GM04504 (cell line): ENCODE measurements at regions not wholly inside any gene's neighbourhood (a gene's known extent, or its start where the extent isn't known, plus 50 kb on each side); places are given as distances from the start of the nearest gene placed in this dataset.
"Not testable (repeated sequence)": the region's sequence is repeated elsewhere in the genome, so short reads cannot be mapped to it uniquely, and the experiment has no call there.

Experiments used
- DNase-seq: peaks from one replicate; pipeline ENCODE4 v3.0.0-alpha.2; 2012; ENCODE audit warnings: low read depth

DNA sequence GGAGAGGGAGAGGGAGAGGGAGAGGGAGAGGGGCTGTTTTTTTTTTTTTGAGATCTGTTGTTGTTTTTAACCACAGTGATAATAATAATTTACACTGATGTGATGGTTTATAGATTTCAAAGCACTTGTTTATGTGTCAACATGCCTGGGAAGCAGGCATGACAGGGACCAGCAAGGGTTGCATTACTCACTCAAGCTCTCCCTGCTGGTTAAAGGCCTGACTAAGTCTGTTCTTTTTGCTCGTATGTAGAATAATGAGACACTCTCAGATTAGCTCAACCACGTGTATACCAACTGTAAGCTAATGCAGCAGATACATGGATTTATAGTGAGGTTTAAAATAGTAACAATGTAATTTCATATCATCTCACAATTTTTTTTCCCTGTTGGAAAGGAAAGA lies 134.6 kb upstream of the BOD1L1 start:
- DNase-seq = no peak

DNA sequence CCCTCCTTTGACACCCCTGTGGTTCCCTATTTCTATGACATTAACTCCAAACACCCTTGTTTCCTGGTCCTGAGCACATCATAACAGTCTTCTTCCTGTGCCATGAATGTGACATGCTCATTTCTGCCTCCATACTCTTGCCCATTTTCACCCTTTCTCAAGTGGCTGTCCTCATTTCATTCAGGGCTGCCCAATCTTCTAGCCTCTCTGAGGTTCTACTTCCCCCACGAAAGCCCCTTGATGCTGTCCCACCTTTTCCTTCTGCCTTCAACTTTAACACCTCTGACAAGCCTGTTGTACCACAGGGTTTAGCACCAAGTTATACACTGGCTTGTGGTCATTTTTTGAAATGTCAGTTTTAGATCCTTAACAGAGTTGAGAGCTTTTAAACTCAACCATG lies 136.2 kb upstream of the BOD1L1 start:
- no peak for DNase-seq

DNA sequence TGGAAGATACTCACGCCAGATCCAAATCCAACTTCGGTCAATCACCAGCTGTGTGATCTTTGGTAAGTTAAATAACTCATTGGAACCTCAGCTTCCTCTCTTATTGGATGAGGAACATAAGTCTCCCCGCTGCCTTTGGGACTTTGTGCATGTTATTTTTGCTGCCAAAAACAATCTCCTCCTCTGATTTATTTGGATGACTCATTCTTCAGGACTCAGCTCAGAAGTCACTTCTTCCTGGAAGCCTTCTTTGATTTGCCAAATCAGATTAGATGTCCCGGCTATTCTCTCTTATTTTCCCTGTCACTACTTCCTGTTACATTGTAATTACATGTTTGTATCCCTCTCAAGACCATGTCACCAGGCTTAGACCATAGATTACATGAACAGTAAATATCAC lies 138.0 kb upstream of the BOD1L1 start:
- no peak for DNase-seq

DNA sequence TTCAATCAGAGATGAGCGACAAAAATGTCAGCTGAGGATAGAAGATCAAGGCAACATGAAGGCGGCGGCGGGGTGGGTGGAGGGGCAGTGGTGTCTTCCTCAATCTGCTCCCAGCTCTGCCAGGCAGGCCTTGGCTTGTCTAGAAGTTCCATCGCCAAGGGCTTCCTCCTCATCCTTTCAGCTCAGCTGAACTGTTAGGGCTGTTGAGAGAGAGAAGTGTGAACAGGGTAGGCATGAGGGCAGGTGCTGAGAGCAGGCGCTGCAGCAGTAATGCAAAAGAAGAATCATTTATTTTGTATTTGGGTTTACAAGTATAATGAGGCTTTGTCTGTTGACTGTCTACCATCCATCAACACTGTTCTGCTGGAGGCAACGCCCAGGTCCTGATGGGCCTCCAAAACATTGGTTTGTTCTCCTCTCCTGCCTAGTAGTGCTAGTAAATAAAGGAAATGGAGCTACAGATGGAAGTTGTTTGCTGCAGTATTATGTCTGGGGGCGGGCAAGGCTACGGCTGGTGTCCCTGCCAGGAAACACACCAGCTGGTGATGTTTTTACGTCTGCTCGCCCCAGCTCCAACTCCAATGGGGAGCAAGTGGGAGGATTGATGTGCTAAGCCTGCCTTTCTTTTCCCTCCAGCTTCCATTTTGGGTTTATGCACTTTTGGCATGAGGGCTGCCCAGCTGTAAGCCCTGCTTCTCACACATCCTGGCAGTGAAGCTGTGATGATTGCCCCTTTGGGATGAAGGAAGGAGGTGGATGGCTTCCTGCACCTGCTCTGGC lies 139.4 kb upstream of the BOD1L1 start:
- no peak for DNase-seq

DNA sequence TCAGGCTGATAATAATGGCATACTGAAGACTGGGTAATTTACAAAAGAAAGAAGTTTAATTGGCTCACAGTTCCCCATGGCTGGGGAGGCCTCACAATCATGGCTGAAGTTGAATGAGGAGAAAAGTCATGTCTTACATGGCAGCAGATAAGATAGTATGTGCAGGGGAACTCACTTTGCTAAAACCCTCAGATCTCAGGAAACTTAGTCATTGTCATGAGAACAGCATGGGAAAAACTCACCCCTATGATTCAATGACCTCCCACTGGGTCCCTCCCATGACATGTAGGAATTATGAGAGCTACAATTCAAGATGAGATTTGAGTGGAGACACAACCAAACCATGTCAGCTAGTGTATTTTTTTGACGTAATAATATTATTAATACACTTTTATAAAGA lies 149.8 kb upstream of the BOD1L1 start:
- DNase-seq = no peak

DNA sequence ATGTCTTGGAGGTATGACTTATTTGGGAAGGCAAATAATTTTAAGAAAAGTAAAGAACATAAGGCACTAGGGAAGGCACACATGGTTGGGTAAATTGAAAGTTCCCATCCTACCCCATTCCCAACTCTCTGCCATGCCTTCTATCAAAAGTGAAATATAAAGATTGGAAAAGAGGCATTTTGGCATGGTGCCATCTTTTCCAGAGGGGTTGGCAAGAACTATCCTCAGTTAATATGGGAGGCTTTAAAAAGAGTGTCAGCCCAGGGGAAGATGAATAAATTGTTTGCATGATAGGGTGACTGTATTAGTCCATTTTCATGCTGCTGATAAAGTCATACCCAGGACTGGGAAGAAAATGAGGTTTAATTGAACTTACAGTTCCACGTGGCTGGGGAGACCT lies 150.8 kb upstream of the BOD1L1 start:
- DNase-seq = no peak

DNA sequence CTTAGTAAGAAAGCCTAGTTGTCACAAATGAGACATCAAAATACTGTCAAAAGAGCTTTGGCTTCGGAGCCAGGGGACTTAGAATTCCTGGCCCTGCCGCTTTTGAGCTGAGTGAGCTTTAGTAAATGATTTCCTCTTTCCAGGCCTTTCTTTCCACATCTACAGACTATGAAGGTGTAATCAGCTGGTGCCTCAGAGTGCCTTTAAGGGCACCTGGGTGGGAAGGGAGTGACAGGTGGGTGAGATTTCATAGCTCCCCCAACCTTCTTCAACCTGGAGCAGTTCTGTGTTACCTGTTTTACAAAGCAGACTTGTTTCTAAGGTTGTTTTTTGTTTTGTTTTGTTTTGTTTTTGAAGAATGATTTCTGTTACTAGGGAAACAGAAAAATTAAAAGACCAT lies 154.7 kb upstream of the BOD1L1 start:
- DNase-seq = no peak

DNA sequence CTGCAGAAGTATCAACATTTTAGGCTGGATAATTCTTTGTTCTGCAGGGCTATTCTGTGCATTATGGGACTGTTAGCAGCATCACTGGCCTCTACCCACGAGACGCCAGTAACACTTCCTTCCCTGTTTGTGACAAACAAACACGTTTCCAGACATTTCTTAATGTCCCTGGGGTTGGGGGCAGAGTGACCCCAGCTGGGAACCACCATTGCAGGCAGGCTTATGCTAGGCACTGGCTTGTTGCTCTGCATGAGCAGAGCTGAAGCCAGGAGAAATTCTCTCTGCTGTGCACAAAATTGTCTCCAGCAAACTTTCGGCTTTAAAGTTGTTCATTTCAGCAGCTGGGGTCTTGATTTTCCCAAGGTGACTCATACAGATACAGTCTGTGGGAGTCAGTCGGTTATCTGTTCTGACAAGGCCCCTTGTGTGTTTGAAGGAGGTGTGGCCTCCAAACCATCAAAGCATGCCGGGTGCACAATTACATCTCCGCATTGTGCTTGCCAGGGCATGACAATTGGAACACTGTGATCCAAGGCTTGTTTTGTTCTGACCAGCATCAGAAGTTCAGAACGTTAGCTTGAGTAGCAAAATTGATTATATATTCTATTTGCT lies 156.4 kb upstream of the BOD1L1 start:
- no peak for DNase-seq

DNA sequence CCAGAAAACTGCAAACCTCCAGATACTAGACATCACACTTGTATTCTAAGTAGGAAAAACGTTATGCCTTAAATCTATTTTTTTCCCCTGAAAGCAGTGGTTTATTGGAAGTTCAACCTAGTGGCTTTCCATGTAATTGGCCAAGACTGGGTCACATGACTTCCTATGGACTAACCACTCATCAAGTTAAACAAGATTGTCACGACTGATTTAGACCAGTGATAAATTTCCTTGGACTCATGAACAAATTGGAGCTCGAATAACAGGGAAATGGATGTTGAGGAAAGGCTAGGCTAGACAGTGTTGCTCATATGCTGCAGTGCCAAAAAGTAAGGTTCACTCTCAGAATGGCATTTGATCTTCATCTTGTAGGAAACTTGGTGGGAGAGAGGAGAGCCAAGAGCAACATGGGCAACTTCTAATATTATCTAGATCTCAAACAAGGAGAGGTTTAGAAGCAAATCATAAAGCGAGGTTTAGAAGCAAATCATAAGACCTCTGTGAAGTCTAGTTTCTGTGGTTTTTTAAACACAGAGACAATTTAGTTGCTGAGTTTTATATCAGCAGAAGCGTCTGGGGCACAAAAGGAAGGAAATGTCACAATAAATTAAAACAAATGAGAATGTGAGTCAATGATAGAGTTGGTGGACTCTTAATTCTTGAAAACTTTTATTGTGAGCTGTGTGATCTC lies 165.6 kb upstream of the BOD1L1 start:
- no peak for DNase-seq

DNA sequence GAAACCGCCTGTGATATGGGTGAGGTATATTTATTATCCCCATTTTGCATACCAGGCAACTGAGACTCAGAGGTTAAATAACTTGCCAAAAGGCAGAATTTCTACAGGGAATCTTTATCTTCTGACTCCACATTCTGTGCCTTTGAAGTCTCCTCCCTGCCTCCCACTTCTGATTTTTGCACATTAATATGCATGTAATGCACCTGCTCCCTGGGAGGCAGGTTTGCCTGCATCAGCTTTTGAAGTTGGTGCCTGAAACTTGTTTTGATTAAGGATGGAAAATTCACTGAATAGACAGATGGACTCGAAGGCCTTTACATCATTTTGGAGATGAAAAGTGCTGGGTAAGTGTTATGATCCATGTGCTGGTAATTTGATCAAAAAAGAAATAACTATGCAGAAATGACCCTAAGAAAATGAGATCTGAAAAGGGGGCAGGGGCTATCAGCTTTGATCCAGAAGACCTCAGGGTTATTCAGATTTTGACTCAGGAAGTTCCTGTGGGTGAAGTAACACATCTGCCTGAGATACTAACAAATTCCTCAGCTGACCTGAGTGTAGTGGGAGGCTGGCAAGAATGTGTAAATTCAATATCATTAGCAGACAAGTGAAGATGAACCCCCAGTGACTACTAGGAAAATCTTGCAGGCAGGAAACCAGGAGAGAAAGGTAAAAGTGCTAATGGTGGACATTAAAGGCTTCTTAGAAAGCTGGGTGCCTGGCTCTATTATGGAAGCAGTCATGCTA lies 167.5 kb upstream of the BOD1L1 start:
- DNase-seq = no peak

DNA sequence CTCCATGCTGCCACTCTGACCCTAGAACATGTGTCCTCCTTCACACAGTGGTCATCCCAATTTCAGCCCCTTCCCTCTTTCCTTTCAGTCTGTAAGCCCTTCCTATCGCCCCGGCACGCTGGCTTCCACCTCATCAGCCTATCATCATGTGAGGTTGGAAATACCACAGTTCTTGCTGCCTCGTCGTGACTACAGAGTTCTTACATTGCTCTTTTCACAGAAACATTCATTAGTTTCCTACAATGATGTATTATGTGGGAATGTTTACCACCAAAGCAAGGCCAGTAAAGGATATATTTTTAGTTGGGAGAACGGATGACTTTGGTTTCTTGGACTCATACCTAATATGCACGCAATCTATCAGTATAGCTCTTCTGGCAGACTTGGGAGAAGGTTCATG lies 169.5 kb upstream of the BOD1L1 start:
- DNase-seq = no peak

DNA sequence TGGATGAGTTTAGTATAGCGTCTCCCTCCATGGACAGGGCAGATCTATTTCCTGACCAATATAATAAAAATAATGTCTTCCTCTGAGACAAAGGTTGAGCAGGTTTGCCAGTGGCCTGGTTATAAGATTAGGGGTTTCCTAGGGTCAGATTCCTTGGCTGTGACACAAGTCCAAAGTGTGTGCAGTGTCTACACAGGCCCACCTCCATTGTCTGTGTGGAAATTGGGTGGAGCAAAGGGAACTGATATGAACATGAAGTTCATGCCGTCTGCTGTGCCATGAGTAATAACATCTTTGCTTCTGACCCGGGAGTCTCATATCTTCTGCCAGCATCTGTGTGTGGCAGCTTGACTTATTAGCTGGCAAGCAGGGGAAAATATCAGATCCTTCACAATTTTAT lies 187.7 kb upstream of the BOD1L1 start:
- DNase-seq = no peak

DNA sequence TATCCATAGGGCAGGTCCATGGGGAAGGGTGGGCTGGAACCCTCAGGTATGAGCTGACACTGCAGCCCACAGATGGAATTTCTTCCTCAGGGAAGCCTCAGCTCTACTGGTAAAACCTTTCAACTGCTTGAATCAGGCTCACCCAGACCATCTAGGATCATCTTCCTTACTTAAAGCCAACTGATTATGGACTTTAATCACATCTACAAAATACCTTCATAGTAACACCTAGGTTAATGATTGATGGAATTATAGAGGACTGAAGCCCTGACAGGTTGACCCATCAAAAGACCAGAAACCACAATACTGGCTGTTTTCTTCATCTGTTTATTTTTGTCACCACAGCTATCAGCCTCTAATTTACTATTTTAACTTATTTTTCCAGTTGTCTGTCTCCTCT lies 188.9 kb upstream of the BOD1L1 start:
- no peak for DNase-seq

DNA sequence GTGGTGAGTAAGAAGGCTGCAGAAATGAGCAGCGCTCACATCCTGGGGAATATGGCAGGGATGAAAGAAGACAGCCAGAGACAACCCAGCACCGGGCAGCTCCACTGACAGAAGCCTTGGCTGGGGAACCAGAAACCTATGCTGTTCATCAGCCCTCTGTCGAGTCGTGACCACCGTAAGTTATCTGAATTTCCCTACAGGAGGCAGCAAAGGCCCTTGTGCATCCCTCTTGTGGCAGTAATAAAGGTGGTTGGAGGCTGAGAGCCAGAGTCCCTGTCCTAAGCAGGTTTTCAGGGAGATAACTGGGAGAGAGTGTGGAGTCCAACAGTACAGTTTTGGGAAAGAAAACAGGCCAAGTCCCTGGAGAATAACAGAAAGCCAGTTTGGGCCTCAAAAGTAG lies 194.0 kb upstream of the BOD1L1 start:
- DNase-seq = no peak

DNA sequence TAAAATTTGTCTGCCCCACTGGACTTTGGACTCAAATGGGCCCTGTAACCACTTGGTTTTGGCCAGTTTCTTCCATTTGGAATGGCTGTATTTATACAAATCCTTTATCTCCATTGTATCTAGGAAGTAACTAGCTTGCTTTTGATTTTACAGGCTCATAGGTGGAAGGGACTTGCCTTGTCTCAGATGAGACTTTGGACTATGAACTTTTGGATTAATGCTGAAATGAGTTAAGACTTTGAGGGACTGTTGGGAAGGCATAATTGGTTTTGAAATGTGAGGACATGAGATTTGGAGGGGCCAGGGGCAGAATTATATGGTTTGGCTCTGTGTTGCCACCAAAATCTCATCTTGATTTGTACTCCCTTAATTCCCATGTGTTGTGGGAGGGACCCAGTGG lies 198.3 kb upstream of the BOD1L1 start:
- DNase-seq = not testable (repeated sequence)

DNA sequence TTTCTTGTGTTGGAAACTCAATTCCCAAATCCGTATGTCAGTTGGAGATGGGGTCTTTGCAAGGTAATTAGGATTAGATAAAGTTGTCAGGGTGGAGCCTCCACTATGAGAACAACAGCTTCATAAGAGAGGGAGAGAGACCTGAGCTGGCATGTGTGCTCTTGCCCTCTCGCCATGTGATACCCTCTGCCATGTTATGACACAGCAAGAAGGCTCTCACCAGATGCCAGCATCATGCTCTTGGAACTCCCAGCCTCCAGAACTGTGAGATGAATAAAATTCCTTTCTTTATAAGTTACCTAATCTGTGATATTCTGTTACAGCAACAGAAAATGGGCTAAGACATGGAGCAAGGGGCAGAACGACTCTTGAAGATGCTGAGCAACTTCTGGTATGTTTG lies 201.9 kb upstream of the BOD1L1 start:
- DNase-seq = no peak

DNA sequence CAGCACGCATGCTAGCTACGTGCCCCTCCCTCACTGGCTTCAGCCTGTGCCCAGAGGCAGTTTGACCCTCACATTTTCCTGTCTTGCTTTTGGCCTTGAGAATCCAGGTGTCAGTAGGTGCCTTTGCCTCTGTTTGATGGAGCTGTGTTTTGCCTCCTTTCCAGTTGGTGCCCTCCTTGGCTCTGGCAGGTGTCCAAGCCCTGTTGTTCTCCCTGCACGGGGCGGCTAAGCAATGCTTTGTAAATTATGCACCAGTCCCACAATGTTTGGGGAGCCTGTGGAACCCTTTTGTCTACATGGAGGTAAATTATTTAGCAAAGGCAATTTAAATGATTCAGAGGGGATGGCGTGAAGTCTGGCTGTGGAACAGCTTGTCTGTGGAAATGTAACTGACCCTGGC lies 202.9 kb upstream of the BOD1L1 start:
- no peak for DNase-seq

DNA sequence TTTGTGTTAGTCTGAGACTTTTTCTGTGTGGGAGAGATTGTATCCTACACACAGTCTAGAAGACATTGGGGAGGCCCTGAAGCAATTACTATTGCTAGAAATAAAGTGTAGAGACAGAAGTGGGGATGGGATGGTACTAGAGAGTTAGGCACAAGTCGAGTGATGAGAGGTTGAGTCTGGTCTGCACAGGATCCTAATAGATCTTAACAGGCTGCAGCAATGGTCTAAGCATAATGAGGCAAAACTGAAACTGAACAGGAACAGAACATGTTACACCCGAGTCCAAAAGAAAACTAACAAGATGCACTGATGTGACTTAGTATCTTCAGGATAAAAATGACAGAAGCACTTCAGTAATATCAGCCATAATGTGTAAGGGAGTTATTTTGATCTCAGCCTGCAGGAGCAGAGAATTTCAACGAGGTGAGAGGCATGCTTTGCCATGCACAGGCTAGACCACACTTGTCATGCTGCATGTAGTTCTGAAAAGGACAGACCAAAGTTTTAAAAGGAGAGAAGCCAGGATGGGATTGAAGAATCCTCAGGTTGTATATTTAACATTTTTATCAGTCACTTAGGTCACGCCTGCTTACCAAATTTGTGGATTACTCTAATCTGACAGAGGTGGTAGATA lies 205.8 kb upstream of the BOD1L1 start:
- DNase-seq = no peak

DNA sequence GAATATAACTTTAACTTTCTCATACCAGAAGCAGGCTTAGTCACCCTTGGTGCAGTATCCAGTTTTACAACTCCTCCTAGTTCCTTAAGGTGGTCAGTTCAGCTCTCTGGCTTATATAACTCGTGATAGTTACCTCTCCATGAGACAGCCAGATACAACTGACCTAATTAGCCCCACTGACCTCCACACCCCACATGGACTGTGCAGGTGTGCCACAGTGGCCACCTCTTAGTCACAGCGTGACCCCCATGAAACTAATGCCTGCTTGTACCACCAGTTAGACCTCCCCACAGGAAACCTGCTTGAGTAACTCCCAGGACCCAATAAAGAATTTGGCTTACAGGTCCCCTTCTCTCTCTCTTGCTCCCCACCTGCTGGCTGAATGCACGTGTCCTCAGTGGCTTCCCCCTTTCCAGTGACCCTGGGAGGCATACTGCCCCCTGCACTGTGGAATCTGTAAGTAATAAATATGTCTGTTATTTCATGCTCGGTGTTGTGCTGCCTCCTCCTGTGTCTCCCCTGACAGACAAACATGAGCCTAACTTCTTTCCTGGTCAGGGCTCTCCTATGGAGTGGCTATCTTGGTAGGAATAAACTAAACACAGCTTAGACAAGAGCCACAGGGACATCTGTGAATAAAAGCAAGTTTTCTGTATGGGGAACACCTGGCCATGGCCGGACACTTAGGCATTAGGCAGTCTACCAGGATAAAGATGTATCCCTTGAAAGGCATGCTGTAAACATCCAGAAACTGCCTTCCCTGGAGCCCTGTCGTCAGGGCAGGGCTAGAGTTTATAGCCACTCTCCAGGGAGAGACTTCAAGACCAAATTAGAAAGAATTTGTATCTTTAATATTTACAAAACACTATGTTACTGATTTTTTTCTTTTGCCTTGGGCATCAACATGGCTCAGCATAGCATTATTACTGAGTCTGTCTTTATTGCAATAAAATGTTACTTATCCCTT lies 209.7 kb upstream of the BOD1L1 start:
- DNase-seq = no peak

DNA sequence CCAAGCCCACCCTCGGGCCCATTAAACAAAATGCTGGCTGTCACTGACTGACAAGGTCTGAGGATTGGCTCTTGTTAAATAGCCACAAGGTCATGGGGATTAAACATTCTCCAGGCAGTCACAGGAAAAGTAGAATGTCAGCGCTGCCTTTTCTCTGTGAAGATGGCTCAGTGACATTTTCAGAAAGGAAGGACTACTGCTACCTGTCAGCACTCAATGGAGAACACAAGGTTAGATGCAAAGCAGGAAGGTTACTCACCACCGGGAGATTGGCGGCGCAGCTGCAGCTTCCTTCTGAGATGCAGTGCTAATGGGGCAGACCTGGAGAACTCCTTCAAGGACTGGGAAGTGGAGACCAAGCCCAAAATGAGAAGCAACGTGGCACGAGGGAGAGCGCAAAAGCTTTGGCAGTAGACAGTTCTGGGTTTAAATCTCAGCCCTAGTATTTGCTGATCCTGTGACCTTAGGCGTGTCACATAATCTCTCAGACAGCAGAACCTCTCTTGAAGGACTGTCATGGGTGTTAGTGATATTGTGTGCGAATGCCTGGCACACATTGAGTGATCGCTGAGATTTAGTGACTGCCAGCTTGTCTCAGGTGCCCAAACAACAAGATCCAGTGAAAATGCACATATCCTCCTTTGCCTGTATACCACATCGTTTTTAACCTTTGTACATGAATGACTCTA lies 213.1 kb upstream of the BOD1L1 start:
- no peak for DNase-seq

DNA sequence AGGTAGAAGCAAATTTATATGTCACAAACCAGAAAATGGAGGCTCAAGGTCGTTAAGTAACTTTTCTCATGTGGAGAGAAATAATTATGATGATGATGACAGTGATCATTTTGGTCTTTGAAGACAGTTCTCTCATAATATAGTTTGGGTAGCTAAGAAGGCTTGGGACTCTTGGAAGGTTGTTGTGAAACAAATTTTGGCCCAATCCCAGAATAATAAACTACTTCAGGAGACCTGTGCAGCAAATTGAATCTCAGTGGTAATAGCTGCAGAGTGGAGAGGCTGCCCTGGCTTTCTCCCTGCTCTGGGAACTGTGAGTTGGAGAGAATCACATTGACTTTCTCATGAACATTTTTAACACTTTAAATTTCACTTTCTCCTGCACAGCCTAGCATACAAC lies 217.2 kb upstream of the BOD1L1 start:
- no peak for DNase-seq
